ENCODE measurements at regions not wholly inside any gene's neighbourhood (a gene's known extent, or its start where the extent isn't known, plus 50 kb on each side); places are given as distances from the start of the nearest gene placed in this dataset.

DNA sequence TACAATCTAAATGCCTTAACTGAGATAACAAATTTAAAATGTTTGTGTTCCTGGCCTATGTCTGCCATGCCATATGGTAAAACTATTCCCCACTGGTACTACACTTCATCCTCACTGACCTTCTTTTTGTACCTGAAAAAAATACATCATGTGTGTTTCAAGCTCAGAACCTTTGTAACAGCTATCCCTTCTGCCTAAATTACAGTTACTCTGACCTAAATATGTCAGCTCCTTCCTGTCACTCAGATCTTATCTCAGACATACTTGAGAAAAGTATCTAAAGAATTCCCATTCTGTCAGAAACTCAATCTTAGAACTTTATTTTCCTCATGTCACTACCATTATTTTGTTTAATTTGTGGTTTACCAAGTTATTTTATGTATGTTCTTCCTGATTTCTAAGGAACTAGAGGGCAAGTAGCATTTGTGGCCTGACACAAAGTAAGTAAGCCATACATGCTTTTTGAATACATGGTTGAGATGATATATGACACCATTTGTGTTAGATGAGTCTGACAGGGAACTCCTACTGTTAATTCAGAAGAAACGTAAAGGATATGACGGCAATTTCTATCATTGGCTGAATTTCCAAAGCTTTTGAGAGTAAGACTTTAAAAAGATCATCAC, 456.5 kb upstream of the NDST3 start:
- TF ChIP-seq, protein P1, sequence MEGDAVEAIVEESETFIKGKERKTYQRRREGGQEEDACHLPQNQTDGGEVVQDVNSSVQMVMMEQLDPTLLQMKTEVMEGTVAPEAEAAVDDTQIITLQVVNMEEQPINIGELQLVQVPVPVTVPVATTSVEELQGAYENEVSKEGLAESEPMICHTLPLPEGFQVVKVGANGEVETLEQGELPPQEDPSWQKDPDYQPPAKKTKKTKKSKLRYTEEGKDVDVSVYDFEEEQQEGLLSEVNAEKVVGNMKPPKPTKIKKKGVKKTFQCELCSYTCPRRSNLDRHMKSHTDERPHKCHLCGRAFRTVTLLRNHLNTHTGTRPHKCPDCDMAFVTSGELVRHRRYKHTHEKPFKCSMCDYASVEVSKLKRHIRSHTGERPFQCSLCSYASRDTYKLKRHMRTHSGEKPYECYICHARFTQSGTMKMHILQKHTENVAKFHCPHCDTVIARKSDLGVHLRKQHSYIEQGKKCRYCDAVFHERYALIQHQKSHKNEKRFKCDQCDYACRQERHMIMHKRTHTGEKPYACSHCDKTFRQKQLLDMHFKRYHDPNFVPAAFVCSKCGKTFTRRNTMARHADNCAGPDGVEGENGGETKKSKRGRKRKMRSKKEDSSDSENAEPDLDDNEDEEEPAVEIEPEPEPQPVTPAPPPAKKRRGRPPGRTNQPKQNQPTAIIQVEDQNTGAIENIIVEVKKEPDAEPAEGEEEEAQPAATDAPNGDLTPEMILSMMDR (conservative IDR thresholded peaks at IDR 0.05; ENCODE audit: low read depth, low read length): no peak
- no peak for TF ChIP-seq EZH2 (IDR thresholded peaks at IDR 0.05; ENCODE audit: low read length, unreplicated experiment)

Measured in PC-3 (cell line).